ENCODE measurements at regions not wholly inside any gene's neighbourhood (a gene's known extent, or its start where the extent isn't known, plus 50 kb on each side); places are given as distances from the start of the nearest gene placed in this dataset.

GRCh38 chr22:49630448-49630946 is 197.2 kb downstream of the BRD1 start:
- Histone ChIP-seq H3K27ac (no peak overlapping the region), H3K4me3 (no peak overlapping the region)
- DNase-seq (ENCODE audit: low spot score), result no peak
- TF ChIP-seq CTCF (IDR thresholded peaks at IDR 0.05), result no peak

GRCh38 chr22:49629586-49630447 is 197.9 kb downstream of the BRD1 start:
- Histone ChIP-seq H3K27ac (no peak overlapping the region), H3K4me3 (no peak overlapping the region)
- TF ChIP-seq CTCF (IDR thresholded peaks at IDR 0.05), result no peak
- no peak for DNase-seq (ENCODE audit: low spot score)

- no peak for TF ChIP-seq CTCF (IDR thresholded peaks at IDR 0.05)
- no peak overlapping the region for H3K4me3 ChIP-seq
- no peak for DNase-seq (ENCODE audit: low spot score)
- H3K27ac ChIP-seq, result no peak overlapping the region
These were observed 198.5 kb downstream of the BRD1 start for GRCh38 chr22:49629261-49629570.

- no peak for TF ChIP-seq CTCF (IDR thresholded peaks at IDR 0.05)
- no peak for DNase-seq (ENCODE audit: low spot score)
- H3K27ac ChIP-seq, result no peak overlapping the region
- no peak overlapping the region for H3K4me3 ChIP-seq
These were observed 199.0 kb downstream of the BRD1 start for GRCh38 chr22:49628391-49629260.

GRCh38 chr22:49627217-49628181 is 200.2 kb downstream of the BRD1 start:
- Histone ChIP-seq H3K27ac (no peak overlapping the region), H3K4me3 (no peak overlapping the region)
- TF ChIP-seq CTCF (IDR thresholded peaks at IDR 0.05), result no peak
- no peak for DNase-seq (ENCODE audit: low spot score)

- no peak for DNase-seq (ENCODE audit: low spot score)
- TF ChIP-seq CTCF (IDR thresholded peaks at IDR 0.05), result no peak
- Histone ChIP-seq H3K27ac (no peak overlapping the region), H3K4me3 (no peak overlapping the region)
These were observed 201.1 kb downstream of the BRD1 start for GRCh38 chr22:49626361-49627216.
